Neural cell (in vitro differentiated cells): ENCODE measurements at regions not wholly inside any gene's neighbourhood (a gene's known extent, or its start where the extent isn't known, plus 50 kb on each side); places are given as distances from the start of the nearest gene placed in this dataset.

Experiments
- EZH2 ChIP-seq: fragments of 200-600, 300-800 bp; shearing (Covaris generic), sonication (generic); IDR thresholded peaks from 2 replicates; pipeline ENCODE4 v1.6.1; 2014; ENCODE audit warnings: antibody characterized with exemption, low read length, borderline replicate concordance, mild to moderate bottlenecking; ENCODE audit not compliant: insufficient read depth, poor library complexity, severe bottlenecking
- POLR2AphosphoS5 ChIP-seq: IDR thresholded peaks from 2 replicates; pipeline ENCODE4 v1.6.1; 2012
- RAD21 ChIP-seq: fragments of 450-650 bp; conservative IDR thresholded peaks from 2 replicates; pipeline ENCODE4 v1.6.1; 2014; ENCODE audit warnings: antibody characterized with exemption, mild to moderate bottlenecking, moderate library complexity
- TAF1 ChIP-seq: IDR thresholded peaks from 2 replicates; pipeline ENCODE4 v1.6.1; 2012; ENCODE audit warnings: low read depth
- TF ChIP-seq, protein P1 (sequence below): fragments of 450-650 bp; IDR thresholded peaks from 2 replicates; pipeline ENCODE4 v1.5.1; 2014; ENCODE audit warnings: antibody characterized with exemption, mild to moderate bottlenecking, moderate library complexity; ENCODE audit not compliant: poor library complexity, severe bottlenecking
- TF ChIP-seq, protein P2 (sequence below): IDR thresholded peaks from 2 replicates; pipeline ENCODE4 v1.6.1; 2012; ENCODE audit warnings: borderline replicate concordance

- TF ChIP-seq, protein P1, sequence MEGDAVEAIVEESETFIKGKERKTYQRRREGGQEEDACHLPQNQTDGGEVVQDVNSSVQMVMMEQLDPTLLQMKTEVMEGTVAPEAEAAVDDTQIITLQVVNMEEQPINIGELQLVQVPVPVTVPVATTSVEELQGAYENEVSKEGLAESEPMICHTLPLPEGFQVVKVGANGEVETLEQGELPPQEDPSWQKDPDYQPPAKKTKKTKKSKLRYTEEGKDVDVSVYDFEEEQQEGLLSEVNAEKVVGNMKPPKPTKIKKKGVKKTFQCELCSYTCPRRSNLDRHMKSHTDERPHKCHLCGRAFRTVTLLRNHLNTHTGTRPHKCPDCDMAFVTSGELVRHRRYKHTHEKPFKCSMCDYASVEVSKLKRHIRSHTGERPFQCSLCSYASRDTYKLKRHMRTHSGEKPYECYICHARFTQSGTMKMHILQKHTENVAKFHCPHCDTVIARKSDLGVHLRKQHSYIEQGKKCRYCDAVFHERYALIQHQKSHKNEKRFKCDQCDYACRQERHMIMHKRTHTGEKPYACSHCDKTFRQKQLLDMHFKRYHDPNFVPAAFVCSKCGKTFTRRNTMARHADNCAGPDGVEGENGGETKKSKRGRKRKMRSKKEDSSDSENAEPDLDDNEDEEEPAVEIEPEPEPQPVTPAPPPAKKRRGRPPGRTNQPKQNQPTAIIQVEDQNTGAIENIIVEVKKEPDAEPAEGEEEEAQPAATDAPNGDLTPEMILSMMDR, result no peak
- TF ChIP-seq EZH2 (no peak), POLR2AphosphoS5 (no peak), RAD21 (no peak), TAF1 (no peak)
- TF ChIP-seq, protein P2, sequence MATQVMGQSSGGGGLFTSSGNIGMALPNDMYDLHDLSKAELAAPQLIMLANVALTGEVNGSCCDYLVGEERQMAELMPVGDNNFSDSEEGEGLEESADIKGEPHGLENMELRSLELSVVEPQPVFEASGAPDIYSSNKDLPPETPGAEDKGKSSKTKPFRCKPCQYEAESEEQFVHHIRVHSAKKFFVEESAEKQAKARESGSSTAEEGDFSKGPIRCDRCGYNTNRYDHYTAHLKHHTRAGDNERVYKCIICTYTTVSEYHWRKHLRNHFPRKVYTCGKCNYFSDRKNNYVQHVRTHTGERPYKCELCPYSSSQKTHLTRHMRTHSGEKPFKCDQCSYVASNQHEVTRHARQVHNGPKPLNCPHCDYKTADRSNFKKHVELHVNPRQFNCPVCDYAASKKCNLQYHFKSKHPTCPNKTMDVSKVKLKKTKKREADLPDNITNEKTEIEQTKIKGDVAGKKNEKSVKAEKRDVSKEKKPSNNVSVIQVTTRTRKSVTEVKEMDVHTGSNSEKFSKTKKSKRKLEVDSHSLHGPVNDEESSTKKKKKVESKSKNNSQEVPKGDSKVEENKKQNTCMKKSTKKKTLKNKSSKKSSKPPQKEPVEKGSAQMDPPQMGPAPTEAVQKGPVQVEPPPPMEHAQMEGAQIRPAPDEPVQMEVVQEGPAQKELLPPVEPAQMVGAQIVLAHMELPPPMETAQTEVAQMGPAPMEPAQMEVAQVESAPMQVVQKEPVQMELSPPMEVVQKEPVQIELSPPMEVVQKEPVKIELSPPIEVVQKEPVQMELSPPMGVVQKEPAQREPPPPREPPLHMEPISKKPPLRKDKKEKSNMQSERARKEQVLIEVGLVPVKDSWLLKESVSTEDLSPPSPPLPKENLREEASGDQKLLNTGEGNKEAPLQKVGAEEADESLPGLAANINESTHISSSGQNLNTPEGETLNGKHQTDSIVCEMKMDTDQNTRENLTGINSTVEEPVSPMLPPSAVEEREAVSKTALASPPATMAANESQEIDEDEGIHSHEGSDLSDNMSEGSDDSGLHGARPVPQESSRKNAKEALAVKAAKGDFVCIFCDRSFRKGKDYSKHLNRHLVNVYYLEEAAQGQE, result no peak
Observed at GRCh38 chr7:96563409-96563808, 146.2 kb downstream of the SEM1 start.
